HuH-7.5 (cell line): ENCODE measurements at regions not wholly inside any gene's neighbourhood (a gene's known extent, or its start where the extent isn't known, plus 50 kb on each side); places are given as distances from the start of the nearest gene placed in this dataset.
A peak's percentile ranks its signal among the peaks of the same experiment; 100 is the strongest.

Source experiments
- DNase-seq: peaks from one replicate; pipeline ENCODE4 v3.0.0; 2011; ENCODE audit warnings: low spot score

DNA sequence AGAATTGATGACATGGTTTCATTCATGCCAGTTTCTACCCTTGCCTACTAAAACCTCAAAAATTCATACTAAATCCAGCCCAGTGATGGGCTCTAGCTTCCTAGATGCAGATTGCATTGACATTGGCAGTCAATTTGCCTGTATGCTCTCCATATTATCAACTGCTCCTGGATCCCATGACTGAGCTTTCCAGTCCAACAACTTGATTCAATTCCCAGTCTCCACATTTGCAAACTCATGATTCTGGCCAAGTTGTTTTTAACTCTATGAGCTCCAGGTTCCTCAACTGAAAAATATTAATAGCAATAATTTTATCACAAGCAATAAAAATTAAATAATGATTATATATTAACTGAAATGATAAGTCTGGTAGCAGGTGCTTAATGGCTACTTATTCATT, 51.0 kb upstream of the DSC1 start:
- DNase-seq = no peak

DNA sequence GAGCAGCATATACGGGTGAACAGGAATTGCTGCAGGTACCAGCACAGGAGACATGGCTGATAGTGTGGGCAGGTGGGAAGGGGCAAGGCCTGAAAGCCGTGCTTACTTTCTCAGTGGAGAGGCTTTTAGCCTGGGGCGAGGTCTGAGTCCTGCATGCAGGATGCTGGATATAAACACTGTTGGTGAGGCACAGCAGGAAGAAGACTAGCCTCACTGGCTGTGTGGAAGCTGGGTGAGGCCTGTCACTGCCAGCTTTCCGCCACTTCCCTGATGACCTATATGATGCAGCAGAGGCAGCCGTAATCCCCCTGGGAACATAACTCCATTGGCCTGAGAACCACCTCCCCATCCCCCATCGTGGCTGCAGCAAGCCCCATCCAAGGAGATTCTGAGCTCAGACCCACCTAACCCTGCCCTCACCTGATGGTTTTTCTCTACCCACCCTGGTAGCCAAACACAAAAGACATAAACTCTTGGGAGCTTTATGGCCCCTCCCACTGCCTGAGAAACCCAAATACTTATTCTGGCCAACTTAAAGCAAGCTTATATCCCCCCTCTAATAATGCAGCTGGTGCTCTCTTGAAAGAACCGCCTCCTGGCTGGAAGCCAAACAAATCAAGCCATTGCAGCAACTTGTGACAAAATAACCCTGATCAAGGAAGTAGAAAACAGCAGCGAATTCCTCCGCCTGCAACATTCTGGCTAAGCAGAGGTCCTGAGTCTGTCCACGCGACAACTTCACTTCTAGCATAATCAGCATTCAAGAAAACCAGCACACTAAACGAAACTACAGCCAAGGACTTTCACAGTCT, 54.6 kb upstream of the DSC1 start:
- no peak for DNase-seq

DNA sequence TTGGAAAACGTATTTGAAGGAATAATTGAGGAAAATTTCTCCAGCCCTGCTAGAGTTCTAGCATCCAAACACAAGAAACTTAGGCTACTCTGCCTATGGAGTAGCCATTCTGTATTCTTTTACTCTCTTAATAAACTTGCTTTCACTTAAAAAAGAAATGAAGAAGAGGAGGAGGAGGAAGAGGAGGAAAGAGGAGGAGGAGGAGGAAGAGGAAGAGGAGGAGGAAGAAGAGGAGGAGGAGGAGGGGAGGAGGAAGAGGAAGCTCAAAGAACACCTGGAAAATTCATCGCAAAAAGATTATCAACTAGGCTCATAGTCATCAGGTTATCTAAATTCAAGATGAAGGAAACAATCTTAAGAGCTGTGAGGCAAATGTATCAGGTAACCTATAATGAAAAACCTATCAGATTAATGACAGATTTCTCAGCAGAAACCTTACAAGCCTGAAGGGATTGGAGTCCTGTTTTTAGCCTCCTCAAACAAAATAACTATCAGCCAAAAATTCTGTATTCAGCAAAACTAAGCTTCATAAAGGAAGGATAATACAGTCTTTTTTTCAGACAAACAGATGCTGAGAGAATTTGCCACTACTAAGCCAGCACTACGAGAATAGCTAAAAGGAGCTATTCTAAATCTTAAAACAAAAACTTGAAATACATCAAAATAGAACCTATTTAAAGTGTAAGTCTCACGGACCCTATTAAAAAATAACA, 56.2 kb upstream of the DSC1 start:
- no peak for DNase-seq

DNA sequence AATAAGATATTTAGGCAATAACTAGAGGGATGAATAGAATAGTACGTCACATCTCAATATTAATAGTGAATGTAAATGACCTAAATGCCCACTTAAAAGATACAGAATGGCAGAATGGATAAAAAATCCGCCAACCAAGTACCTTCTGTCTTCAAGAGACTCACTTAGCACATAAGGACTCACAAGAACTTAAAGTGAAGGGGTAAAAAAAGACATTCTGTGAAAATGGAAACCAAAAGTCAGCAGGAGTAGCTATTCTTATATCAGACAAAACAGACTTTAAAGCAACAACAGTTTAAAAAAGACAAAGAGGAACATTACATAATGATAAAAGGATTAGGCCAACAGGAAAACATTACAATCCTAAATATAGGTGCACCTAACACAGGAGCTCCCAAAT, 56.7 kb upstream of the DSC1 start:
- no peak for DNase-seq

DNA sequence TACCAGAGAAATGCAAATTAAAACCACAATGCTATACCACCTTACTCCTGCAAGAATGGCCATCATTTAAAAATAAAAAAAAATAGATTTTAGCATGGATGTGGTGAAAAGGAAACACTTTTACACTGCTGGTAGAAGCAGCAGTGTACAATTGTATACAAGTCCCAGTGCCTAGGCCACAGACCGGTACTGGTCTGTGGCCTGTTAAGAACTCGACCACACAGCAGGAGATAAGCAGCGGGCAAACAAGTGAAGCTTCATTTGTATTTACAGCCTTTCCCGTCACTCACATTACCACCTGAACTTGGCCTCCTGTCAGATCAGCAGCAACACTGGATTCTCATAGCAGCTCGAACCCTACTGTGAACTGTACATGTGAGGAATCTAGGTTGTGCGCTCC, 60.7 kb upstream of the DSC1 start:
- no peak for DNase-seq

DNA sequence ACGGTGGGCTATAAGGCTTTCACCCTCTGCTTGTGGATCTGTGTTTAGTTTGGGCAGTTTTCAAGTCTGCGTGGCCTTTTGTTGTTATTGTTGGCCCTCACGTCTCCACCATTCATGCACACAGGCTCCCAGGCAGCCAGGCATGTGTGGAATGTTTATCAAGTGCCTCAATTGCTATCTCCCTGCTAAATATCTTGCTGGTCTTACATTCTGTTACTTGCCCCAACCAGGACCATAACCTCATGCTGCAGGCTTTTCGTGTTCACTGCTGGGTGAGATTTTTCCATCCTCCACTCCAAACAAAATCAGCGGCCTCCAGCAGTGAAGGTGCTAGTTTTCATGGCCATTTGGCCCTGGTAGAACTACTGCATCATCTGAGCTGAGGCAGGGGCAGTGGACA, 63.0 kb upstream of the DSC1 start:
- DNase-seq = no peak

DNA sequence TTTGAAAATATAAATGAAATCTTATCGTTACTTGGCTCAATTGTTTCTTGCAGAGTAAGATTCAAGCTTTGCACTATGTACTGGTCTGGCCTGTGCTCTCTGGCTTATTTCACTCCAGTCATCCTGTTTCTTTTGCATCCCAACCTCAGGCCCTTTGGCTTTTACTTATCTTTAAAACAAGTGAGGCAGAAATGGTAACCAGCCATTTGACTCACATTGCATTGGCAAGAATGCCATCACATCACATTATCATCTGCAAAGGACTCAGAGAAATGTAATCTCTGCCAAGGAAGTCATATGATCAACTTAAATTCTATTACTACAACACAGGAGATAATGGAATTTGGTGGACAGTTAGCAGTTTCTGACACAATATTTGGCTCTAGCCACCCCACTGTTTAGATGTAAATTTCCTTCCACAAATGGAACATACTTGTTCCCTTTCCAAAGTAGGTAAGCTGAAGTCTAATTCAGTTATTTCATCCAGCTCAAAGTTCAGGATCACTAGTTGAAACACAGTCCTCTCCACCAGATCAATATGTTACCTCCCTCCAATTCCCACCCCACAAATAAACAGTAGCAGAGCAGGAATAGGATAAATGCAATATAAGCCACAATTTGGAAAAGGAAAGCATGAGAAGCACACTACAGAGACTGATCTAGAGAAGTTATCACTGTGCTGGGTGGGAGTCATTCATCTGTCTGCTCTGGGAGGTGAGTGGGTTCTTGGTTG, 65.0 kb upstream of the DSC1 start:
- no peak for DNase-seq

DNA sequence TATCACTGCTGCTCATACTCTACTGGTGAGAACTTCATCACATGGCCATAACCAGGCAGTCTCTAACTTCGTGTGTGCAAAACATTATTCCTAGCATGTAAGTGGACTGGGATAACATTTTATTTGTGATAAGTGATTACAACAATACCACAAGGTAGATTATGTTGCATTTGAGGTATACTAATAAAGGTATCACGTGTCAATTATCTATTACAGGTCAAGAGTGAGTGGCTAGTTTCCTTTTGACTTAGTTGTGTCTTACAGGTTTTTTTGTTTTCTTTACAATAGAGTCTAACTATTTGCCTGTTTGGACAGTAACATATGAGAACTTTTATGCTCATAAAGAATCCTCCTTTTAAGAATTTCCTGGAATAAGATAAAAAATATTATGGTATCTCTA, 67.2 kb upstream of the DSC1 start:
- no peak for DNase-seq

DNA sequence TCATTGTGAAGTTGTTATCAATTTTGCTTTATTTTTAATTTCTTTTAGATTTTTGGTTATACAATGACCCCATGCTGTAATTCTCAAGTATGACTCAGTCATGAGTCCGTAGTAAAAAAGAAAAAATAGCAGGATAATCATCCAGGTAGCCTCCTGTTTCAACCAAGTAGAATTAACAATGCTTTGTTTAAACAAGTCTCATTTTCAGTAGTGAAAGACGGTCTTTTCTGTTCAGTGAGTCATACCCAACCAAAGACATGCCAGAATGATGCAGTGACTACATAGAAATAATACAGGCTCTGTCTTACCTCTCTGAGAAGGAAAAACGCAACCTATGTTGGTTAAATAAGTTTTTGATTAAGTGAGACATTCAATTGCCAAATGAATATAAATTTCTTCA, 67.8 kb upstream of the DSC1 start:
- DNase-seq = no peak

DNA sequence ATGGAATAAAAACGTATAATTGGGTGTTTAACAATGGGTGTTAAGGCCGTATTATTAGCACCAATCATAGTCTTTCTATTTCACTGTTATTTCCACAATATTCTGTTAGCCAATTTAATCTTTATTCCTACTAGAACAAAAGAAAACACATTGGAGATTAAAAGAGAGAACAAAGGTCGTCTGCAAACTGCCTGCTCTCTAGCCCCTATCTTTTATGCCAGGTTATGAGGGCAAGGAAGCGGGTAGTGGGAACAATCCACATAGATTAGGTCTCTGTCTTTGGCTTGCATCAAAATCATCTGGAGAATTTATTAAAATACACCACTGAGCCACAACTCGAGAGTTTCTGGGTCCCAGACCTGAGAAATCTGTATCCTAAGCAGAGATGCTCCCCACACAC, 69.4 kb upstream of the DSC1 start:
- DNase-seq = no peak

DNA sequence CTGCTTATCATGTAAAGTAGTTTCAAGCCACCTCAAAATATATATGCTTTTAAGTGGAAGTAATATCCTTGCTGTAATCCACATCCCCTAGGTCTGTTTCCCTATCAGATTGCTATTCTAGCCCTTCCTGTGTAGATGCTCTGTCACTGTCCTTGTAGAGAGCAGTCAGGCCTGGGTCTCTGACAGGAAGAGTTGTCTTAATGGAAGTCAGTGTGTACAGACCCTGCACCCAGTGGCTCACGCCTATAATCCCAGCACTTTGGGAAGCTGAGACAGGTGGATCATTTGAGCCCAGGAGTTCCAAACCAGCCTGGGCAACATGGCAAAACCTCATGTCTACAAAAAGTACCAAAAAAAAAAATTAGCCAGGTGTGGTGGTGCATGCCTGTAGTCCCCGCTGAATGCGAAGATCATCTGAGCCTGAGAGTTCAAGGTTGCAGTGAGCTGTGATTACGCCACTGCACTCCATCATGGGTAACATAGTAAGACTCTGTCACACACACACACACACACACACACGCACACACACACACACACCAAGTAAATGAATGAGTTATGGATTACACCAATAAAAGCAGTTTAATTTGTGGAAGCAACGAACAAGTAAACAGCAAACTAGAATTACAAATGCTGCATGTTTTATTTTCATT, 70.2 kb upstream of the DSC1 start:
- no peak for DNase-seq

DNA sequence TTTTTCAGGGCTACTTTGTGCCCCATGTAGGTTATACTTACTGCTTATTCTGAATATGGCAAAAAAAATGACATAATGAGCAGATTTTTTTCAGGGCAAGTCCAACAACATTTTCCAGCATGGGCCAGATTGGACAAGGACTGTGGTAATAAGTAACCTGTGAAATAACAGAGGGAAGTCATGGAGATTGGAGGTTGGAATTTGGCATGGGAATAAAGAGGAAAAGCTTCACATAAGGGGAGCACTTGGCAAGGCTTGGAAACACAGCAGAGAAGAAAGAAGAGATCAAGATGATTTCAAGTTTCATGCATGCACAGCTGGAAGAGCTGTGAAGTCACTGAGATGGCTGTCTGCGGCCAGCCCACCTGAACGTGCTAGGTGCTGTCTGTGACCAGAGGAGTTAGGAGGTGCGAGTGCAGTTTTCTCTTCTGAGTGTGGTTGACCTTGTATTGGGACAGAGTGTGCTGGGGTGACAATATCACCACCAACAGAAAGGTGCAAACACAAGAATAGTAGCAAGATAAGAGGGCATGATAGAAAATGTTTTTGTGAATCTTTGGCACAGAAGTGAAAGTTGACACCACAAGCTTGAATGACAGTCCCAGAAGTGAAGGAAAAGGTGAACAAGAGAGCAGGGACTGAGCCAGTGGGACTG, 71.1 kb upstream of the DSC1 start:
- no peak for DNase-seq

DNA sequence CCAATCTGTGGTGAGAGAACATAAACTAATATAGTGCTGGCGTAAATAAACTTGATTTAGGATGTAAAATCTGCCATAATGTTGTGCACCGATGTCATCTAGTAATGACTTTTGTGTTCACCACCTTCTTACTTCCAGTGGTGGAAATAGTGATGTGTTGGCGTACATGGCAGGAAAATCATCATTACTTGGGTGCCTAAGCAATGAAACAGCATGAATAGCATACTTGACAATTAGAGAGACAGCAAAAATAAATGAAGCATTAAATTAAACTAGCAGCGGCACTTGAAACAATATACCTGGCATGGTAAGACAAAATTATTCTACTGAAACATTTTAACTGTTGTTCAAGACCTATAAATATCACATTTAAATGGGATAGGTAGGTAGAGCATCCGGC, 73.2 kb upstream of the DSC1 start:
- DNase-seq = no peak

DNA sequence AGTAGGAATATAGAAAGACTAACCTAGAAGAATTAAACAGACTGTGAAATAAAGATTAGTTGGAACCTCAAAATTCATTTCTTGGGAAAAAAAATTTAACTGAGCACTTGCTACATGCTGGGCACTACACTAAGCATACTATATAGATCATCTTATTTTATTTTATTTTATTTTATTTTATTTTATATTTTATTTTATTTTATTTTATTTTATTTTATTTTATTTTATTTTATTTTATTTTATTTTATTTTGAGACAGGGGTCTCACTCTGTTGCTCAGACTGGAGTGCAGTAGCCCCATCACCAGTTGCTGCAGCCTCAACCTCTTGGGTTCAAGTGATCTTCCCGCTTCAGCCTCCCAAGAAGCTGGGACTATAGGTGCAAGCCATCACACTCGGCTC, 74.5 kb upstream of the DSC1 start:
- DNase-seq = no peak

DNA sequence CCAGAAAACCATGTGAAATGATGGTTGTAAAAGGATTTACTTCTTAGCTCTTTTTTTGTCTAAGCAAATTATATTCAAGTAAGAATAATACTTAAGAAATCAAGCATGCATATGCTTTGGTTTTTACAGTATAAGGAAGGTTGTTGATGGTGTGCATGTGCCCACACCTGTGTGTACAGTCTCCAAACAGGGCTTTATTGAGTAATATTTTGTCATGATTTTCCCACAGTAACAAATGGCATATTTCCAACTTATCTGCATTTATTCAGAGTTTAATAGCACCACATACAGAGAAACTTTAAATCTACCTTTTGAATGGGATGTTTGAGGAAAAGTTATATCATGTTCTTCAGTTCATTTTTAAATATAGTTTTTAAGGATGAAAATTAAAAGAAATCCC, 76.5 kb upstream of the DSG1 start:
- DNase-seq = no peak

DNA sequence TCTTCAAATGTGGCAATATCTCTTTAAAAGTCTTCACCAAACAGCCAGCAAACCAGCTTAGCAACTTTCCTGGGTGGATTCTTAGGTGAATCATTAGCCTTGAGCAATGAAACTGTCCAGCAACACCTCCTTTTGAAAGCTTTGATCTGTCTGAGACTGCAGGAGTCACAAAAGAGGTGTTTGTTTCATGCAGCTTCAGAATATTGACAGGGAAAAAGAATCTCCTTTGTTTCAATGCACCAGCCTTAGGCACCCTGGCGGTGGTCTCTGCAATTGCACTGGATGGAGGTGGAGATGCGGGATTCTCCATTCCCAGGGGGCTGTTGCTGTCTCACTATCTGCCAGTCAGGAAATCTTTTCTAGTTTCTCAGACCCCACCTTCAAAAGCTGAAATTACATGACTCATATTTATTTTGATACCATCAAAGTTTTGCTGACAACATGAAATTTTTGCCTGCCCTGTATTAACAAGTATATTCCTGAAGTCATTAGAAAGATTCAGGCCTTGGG, 76.0 kb upstream of the DSG1 start:
- peak; percentile 5 for DNase-seq

DNA sequence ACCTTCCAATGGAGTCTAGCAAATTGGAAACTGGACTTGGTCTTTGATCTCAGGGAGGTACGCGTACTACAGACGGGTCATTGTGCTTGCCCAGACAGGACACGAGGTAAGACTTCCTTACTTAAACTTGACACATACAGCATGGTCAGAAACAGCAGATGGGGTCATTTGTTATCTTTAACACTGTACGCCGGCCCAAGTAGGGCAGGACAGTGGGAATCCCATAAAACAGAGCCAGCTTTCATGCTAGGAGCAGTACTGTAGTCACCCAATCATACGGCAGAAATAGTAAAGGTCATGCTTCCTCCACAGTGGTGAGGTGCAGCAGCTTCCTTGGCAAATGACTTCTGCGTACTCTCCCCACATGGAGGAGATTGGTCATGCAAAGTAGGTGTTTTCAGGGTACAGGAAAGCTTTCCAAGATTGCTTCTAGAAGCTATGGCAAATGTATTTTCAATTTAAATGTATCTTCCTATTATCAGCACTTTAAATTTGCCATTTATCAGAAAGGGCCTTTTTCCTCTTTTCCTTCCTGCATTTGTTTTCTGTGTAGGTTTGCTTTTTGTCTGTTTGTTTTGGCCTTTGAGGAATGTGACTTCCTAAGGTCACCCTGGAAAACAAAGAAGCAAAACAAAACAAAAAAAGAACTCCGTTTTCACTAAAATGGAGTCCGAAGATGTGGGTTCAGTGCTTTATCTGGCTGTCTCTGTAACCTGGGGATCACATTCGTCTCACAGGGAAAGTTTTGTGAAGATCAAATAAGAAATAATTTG, 74.0 kb upstream of the DSG1 start:
- DNase-seq = no peak

DNA sequence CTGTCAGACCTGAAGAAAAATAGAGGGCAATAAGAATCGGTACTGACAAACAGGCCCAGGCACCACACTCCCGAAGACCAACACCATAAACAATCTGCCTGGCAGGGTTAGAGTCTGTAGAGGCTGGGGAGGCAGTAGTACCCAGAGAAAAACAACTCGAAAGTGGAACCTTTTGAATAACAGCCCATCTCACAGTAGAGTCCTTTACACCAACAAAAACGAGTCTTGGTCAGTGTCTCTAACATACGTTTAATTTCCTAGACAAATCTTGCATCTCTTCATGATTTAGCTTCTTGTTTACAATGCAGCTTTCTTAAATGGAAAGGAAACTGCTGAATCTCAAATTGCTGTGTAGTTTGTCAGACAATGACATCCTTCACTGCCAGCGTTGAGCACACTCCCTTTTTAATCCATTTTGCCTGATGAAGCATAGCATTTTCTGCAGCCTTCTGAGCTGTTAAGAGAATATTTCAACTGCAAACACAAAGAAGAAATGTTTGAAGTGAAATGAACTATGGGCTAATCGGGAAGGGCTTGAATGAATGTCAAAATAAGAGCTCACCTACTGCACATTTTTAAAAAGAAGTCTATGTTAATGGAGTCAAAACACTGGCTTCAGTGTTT, 73.1 kb upstream of the DSG1 start:
- DNase-seq = no peak

DNA sequence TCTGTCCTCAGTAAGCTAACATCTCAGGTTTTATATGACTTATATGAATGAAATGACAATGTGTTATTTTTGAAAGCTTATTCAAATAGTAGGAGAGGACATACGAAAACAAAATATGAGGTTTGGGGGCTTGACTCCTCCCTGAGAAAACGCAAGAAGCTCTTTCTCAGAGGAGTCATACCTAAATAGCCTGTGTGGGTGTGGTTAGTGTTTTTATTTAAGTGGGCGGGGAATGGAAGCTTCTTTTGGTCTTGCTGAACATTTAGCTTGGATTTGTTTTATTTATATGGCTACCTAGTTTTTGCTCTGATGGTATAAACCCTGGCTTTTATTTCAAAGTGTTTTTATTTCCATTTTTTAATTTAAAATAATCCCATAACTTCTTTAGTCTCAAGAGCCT, 72.1 kb upstream of the DSG1 start:
- DNase-seq = no peak

DNA sequence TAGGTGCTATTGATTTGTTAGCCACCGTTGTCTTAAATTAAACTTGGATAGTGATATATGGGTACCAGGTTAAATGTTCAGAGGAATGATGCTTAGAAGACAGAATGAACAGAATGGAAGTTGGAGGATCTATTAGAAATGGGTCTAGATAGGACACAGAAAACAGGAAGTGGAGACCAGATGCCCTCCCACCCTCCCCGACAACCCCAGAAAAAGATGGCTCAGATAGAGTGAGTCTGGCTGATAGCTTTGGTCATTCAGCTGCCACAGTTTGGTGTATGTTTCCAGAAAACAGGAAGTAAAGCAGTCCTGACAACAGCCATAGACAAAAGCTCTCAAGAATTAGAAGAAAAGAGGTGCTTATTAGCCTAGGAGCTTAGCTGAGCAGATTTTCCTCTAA, 71.5 kb upstream of the DSG1 start:
- DNase-seq = no peak
